Embryonic facial prominence (tissue), 1 donor: ENCODE measurements at regions not wholly inside any gene's neighbourhood (a gene's known extent, or its start where the extent isn't known, plus 50 kb on each side); places are given as distances from the start of the nearest gene placed in this dataset.

ENCODE experiments used
- DNase-seq: peaks from one replicate; pipeline ENCODE4 v3.0.0-alpha.2; 2016; ENCODE audit errors: extremely low spot score

GRCh38 chr2:16412321-16413030 lies 253.2 kb downstream of the CYRIA start:
- DNase-seq, result no peak

- DNase-seq, result no peak
These were observed 253.8 kb downstream of the CYRIA start for GRCh38 chr2:16411788-16412187.

- no peak for DNase-seq
These were observed 255.8 kb downstream of the CYRIA start for GRCh38 chr2:16409849-16410248.

- no peak for DNase-seq
These were observed 256.6 kb downstream of the CYRIA start for GRCh38 chr2:16409006-16409390.

GRCh38 chr2:16408331-16409005 lies 257.2 kb downstream of the CYRIA start:
- DNase-seq, result no peak

DNA sequence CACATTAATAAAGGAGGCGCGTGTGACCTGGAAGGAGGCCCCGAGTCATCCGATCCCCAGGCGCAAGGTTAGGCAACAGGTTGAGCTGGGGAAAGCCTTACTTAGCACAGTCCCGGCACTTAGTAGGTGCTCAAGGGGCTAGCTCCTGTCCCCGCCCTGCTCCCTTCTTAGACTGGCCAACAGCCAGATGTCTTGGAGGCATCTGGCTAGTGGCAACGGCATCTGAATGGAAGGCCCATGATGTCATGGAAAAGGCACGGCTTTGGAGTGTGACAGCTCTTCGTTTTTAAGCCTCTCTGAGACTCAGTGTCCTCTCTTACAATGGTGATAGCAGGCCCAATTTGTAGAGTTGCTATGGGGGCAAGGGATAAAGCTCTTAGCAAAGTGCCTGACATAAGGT lies 258.3 kb downstream of the CYRIA start:
- DNase-seq, result no peak

GRCh38 chr2:16406496-16407289 lies 258.9 kb downstream of the CYRIA start:
- no peak for DNase-seq

- DNase-seq, result no peak
These were observed 260.1 kb downstream of the CYRIA start for GRCh38 chr2:16405551-16405950.

- no peak for DNase-seq
These were observed 260.9 kb downstream of the CYRIA start for GRCh38 chr2:16404551-16405300.

DNA sequence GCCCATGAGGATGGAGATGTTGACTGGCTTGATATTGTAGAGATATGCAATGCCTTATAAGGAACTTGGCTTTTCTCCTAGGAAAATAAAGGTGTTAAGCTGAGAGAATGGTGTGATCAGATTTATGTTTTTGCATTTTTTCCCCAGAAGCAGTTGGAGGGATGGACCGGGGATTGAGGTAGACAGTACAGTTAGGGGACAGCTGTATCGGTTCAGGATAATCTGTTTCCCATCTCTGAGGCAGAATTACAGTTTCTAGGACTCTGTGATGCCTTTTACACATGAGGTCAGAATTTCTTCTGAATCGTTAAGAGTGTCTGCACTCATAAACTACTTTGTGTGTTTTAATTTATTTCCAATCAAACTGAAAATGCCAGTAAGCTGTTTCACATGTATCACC lies 261.5 kb downstream of the CYRIA start:
- DNase-seq, result no peak

- no peak for DNase-seq
These were observed 262.7 kb downstream of the CYRIA start for GRCh38 chr2:16402891-16403290.

DNA sequence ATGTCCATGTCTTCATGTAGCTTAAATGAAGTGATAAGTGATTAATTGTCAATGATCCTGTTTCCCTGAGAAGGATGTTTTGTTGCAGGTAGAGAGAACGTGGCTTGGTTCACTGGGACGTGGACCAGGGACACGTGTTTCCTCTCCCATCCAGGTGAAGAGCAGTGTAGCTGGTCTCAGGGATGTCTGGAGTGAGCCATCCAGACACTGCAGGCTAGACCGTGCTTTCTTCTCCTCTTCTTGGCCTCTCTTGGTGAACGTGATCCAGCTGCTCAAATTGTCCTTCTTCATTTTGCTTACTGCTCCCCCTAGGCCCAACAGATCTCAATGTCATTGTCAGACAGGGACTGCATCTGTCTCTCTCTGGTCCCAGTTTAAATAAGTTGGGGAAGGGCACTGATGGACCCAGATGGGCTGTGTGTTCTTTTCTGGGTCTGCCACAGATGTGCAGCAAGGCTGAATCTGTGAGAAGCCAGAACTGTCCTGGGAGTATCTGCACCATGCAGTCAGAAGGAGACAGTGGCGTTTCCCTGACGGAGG lies 263.8 kb downstream of the CYRIA start:
- DNase-seq, result no peak

DNA sequence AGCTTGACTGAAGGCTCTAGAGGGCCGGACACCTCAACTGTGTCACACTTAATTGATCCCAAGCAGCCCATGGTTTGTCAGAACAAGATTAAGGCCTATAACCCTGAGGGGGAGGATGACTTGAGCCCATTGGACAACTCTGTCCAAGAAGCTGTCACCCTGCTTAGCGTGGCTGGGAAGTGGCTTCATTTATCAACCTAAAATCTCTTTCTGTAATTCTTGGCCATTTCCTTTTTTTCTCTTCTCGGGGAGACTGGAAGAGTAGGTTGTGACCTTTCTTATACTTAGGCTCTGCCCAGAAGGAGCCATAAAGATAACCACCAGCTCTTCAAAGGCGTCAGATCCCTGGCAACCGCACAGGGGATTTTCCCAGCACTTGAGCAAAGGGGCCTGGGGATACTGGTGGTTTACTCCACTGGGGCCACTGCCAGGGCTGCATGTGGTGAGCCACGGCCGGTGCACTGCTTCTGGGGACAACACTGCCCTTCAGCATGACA lies 265.5 kb downstream of the CYRIA start:
- no peak for DNase-seq

DNA sequence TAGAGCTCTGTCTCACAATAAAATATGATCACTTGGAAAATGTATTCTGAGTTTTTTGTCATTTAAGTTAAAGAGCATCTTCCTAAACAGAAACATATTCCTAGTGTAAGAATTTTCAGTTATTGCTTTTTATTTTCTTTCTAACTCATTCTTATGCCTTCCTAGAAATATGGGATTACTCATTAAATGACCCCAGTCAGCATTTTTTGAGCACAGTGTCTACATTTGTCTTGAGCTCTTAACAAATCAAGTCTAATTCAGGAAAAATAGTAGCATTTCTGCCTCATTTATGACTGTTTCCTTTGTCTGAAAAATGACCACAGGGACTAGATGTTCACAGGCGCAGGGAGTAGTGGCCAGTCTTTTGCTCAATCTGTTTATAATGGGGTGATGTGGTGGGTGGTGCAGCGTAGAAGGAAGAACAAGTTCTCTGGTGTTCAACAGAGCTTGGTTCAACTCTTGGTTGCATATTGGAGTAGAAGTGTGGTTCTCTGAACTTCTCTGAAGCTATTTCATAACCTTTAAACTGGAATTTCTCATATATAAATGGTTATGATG lies 267.1 kb downstream of the CYRIA start:
- no peak for DNase-seq

GRCh38 chr2:16397681-16398475 lies 267.8 kb downstream of the CYRIA start:
- DNase-seq, result no peak

GRCh38 chr2:16396986-16397385 lies 268.6 kb downstream of the CYRIA start:
- DNase-seq, result no peak

- DNase-seq, result no peak
These were observed 269.5 kb downstream of the CYRIA start for GRCh38 chr2:16396171-16396570.

DNA sequence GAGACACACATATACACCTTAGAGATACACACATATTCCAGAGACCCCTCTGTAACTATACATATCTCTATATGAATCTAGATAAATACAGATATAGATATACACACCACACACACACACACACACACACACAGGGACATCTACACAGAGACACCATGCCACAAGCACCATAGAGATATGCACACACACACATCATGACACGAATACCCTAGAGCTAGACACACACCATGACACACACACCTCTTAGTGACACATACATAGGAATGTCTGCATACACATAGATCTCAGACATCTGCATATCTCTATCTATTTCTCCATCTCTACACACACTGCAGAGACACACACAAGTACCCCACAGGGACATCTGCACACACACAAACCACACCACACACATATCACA lies 270.0 kb downstream of the CYRIA start:
- DNase-seq, result no peak

DNA sequence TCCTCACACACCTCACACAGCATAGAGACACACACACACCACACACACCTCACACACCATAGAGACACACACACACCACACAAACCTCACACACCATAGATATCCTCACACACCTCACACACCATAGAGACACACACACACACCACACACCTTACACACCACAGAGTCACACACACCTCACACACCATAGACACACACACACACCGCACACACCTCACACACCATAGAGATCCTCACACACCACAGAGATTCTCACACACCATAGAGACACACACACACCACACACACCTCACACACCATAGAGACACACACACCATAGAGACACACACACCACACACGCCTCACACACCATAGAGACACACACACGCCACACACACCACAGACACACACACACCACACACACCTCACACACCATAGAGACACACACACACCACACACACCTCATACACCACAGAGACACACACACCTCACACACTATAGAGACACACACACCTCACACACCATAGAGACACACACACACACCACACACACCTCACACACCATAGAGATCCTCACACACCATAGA lies 270.6 kb downstream of the CYRIA start:
- no peak for DNase-seq
